Lower leg skin (tissue), 3 donors: ENCODE measurements at regions not wholly inside any gene's neighbourhood (a gene's known extent, or its start where the extent isn't known, plus 50 kb on each side); places are given as distances from the start of the nearest gene placed in this dataset.

Source experiments
- POLR2A ChIP-seq, 2 donors: fragments of 450-650 bp; IDR thresholded peaks; one replicate each; pipeline ENCODE4 v1.6.1; 2016 to 2017; ENCODE audit warnings: antibody characterized with exemption in 2 of 2, mild to moderate bottlenecking in 1 of 2, moderate library complexity in 1 of 2
- TF ChIP-seq, protein P1 (sequence below), 3 donors: fragments of 450-650 bp; IDR thresholded peaks; one replicate each; pipeline ENCODE4 v1.5.1; 2016; ENCODE audit warnings: antibody characterized with exemption in 3 of 3, mild to moderate bottlenecking in 3 of 3, moderate library complexity in 2 of 3

DNA sequence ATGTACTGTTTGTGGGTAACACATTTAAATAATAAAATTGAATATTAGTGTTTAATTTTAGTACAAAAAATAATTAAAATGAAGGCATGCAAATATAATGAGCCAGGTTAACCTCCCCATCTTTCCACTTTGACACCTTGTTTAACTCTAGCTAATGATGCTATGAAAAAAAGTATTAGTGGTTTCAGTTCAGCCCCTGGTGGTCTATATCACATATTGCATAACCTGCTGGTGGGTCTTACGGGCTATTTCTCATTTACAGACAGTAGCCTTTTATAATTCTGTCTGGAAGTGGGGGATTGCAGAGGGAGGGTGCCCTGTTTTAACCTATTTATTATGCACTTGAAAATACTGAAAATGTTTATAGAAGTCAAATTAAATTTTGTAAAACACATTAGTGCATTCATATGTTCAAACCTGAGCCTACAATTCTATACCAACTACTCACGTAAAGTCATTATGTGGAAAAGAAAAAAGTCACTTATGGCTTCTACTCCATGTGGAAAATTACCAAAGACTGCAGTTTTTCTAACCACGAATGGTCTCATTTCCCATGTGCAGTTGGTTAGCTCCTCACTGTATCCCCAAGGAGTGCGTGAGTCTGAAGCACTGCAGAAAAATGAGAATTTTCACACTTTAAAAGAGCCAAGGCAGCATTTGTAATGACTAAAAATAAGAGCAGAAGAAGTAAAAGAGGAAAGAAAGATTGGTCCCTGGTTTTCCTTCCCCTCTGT lies 381.0 kb downstream of the MTX2 start:
- TF ChIP-seq, protein P1, sequence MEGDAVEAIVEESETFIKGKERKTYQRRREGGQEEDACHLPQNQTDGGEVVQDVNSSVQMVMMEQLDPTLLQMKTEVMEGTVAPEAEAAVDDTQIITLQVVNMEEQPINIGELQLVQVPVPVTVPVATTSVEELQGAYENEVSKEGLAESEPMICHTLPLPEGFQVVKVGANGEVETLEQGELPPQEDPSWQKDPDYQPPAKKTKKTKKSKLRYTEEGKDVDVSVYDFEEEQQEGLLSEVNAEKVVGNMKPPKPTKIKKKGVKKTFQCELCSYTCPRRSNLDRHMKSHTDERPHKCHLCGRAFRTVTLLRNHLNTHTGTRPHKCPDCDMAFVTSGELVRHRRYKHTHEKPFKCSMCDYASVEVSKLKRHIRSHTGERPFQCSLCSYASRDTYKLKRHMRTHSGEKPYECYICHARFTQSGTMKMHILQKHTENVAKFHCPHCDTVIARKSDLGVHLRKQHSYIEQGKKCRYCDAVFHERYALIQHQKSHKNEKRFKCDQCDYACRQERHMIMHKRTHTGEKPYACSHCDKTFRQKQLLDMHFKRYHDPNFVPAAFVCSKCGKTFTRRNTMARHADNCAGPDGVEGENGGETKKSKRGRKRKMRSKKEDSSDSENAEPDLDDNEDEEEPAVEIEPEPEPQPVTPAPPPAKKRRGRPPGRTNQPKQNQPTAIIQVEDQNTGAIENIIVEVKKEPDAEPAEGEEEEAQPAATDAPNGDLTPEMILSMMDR (IDR thresholded peaks at IDR 0.05), result no peak
- TF ChIP-seq POLR2A (IDR thresholded peaks at IDR 0.05), result no peak
